ENCODE measurements at regions not wholly inside any gene's neighbourhood (a gene's known extent, or its start where the extent isn't known, plus 50 kb on each side); places are given as distances from the start of the nearest gene placed in this dataset.

- Mint-ChIP-seq H3K27ac (ENCODE audit: unreplicated experiment) (no peak overlapping the region), H3K9me3 (no peaks in the 10 kb centered on the region), H3K36me3 (ENCODE audit: low read depth) (no peaks in the 10 kb centered on the region), H3K4me1 (peaks cover 4% of the 10 kb centered on the region), H3K4me3 (no peak overlapping the region), H3K27me3 (ENCODE audit: low read depth) (no peaks in the 10 kb centered on the region)
- TF ChIP-seq CTCF (conservative IDR thresholded peaks at IDR 0.05) = no peak
- DNase-seq (ENCODE audit: low read depth, low spot score) = no peak
Measured at GRCh38 chr1:199399996-199400724, 627.4 kb upstream of the NR5A2 start.

GRCh38 chr1:199403531-199404116 is 623.9 kb upstream of the NR5A2 start:
- Mint-ChIP-seq H3K27ac (ENCODE audit: unreplicated experiment) (no peak overlapping the region), H3K4me1 (no peaks in the 10 kb centered on the region), H3K9me3 (peaks cover 7% of the 10 kb centered on the region), H3K4me3 (no peak overlapping the region), H3K27me3 (ENCODE audit: low read depth) (no peaks in the 10 kb centered on the region), H3K36me3 (ENCODE audit: low read depth) (no peaks in the 10 kb centered on the region)
- no peak for DNase-seq (ENCODE audit: low read depth, low spot score)
- no peak for TF ChIP-seq CTCF (conservative IDR thresholded peaks at IDR 0.05)

GRCh38 chr1:199404191-199404590 is 623.3 kb upstream of the NR5A2 start:
- H3K9me3 Mint-ChIP-seq = peaks cover 8% of the 10 kb centered on the region
- no peaks in the 10 kb centered on the region for H3K4me1 Mint-ChIP-seq
- no peak for DNase-seq (ENCODE audit: low read depth, low spot score)
- no peak for TF ChIP-seq CTCF (conservative IDR thresholded peaks at IDR 0.05)
- no peak overlapping the region for H3K4me3 Mint-ChIP-seq
- no peaks in the 10 kb centered on the region for H3K27me3 Mint-ChIP-seq (ENCODE audit: low read depth)
- no peaks in the 10 kb centered on the region for H3K36me3 Mint-ChIP-seq (ENCODE audit: low read depth)
- H3K27ac Mint-ChIP-seq (ENCODE audit: unreplicated experiment) = no peak overlapping the region

GRCh38 chr1:199404976-199405375 is 622.5 kb upstream of the NR5A2 start:
- Mint-ChIP-seq H3K27ac (ENCODE audit: unreplicated experiment) (no peak overlapping the region), H3K4me1 (no peaks in the 10 kb centered on the region), H3K9me3 (peaks cover 8% of the 10 kb centered on the region), H3K36me3 (ENCODE audit: low read depth) (no peaks in the 10 kb centered on the region), H3K4me3 (no peak overlapping the region), H3K27me3 (ENCODE audit: low read depth) (no peaks in the 10 kb centered on the region)
- no peak for TF ChIP-seq CTCF (conservative IDR thresholded peaks at IDR 0.05)
- no peak for DNase-seq (ENCODE audit: low read depth, low spot score)

GRCh38 chr1:199405634-199406196 is 621.8 kb upstream of the NR5A2 start:
- Mint-ChIP-seq H3K9me3 (peaks cover 8% of the 10 kb centered on the region), H3K36me3 (ENCODE audit: low read depth) (no peaks in the 10 kb centered on the region), H3K4me3 (no peak overlapping the region), H3K4me1 (no peaks in the 10 kb centered on the region), H3K27me3 (ENCODE audit: low read depth) (no peaks in the 10 kb centered on the region), H3K27ac (ENCODE audit: unreplicated experiment) (no peak overlapping the region)
- no peak for DNase-seq (ENCODE audit: low read depth, low spot score)
- TF ChIP-seq CTCF (conservative IDR thresholded peaks at IDR 0.05) = no peak

Measured in neural crest cell (in vitro differentiated cells).